ENCODE measurements at regions not wholly inside any gene's neighbourhood (a gene's known extent, or its start where the extent isn't known, plus 50 kb on each side); places are given as distances from the start of the nearest gene placed in this dataset.
A peak's percentile ranks its signal among the peaks of the same experiment; 100 is the strongest.

GRCh38 chr6:115053169-115053860 lies 710.5 kb upstream of the HS3ST5 start:
- no peak overlapping the region for H3K27ac Mint-ChIP-seq
- no peaks in the 10 kb centered on the region for H3K36me3 Mint-ChIP-seq (ENCODE audit: low read depth)
- ATAC-seq (no peak), DNase-seq (no peak)
- no peaks in the 10 kb centered on the region for H3K4me1 Mint-ChIP-seq
- H3K4me3 Mint-ChIP-seq, result no peak overlapping the region
- H3K9me3 Mint-ChIP-seq, result peaks cover 9% of the 10 kb centered on the region
- H3K27me3 Mint-ChIP-seq, result no peaks in the 10 kb centered on the region

- Mint-ChIP-seq H3K4me3 (no peak overlapping the region), H3K4me1 (no peaks in the 10 kb centered on the region), H3K36me3 (ENCODE audit: low read depth) (no peaks in the 10 kb centered on the region), H3K9me3 (peaks cover 12% of the 10 kb centered on the region), H3K27me3 (no peaks in the 10 kb centered on the region), H3K27ac (no peak overlapping the region)
- no peak for ATAC-seq
- DNase-seq, result no peak
Observed at GRCh38 chr6:115016593-115016992, 673.8 kb upstream of the HS3ST5 start.

- Mint-ChIP-seq H3K4me3 (no peak overlapping the region), H3K27ac (no peak overlapping the region), H3K9me3 (peaks cover 17% of the 10 kb centered on the region), H3K4me1 (peaks cover 3% of the 10 kb centered on the region), H3K27me3 (no peaks in the 10 kb centered on the region), H3K36me3 (ENCODE audit: low read depth) (no peaks in the 10 kb centered on the region)
- no peak for DNase-seq
- ATAC-seq, result no peak
Observed at GRCh38 chr6:115004982-115005381, 662.2 kb upstream of the HS3ST5 start.

DNA sequence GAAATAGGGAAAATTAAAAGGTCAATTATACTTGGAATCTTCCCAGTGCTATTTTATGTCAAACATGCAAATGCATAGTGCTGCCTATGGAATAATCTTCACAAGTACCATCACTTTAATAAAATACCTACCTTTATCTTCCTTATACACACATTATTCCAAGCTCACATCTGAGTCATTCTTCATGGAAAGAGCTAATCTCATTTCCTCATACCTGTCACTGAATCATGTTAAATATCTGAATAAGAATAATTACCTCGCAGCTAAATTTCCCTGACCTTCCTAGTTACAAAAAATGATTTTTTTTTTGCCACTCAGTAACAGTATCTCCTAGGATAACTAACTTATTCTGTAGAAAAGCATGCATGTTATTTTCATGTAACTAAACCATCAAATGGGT lies 661.4 kb upstream of the HS3ST5 start:
- peaks cover 3% of the 10 kb centered on the region for H3K4me1 Mint-ChIP-seq
- ATAC-seq (no peak), DNase-seq (no peak)
- H3K9me3 Mint-ChIP-seq, result peaks cover 17% of the 10 kb centered on the region
- no peaks in the 10 kb centered on the region for H3K27me3 Mint-ChIP-seq
- H3K36me3 Mint-ChIP-seq (ENCODE audit: low read depth), result no peaks in the 10 kb centered on the region
- no peak overlapping the region for H3K27ac Mint-ChIP-seq
- H3K4me3 Mint-ChIP-seq, result no peak overlapping the region

GRCh38 chr6:115001731-115002350 lies 659.0 kb upstream of the HS3ST5 start:
- peak; percentile 28 for ATAC-seq
- Mint-ChIP-seq H3K4me3 (no peak overlapping the region), H3K4me1 (peaks cover 3% of the 10 kb centered on the region), H3K27ac (no peak overlapping the region), H3K27me3 (no peaks in the 10 kb centered on the region), H3K9me3 (peaks cover 14% of the 10 kb centered on the region), H3K36me3 (ENCODE audit: low read depth) (no peaks in the 10 kb centered on the region)
- no peak for DNase-seq

GRCh38 chr6:115000736-115001135 lies 657.9 kb upstream of the HS3ST5 start:
- H3K9me3 Mint-ChIP-seq, result peaks cover 14% of the 10 kb centered on the region
- ATAC-seq, result no peak
- no peak for DNase-seq
- H3K27ac Mint-ChIP-seq, result no peak overlapping the region
- H3K4me1 Mint-ChIP-seq, result peaks cover 3% of the 10 kb centered on the region
- H3K36me3 Mint-ChIP-seq (ENCODE audit: low read depth), result no peaks in the 10 kb centered on the region
- no peaks in the 10 kb centered on the region for H3K27me3 Mint-ChIP-seq
- H3K4me3 Mint-ChIP-seq, result no peak overlapping the region

DNA sequence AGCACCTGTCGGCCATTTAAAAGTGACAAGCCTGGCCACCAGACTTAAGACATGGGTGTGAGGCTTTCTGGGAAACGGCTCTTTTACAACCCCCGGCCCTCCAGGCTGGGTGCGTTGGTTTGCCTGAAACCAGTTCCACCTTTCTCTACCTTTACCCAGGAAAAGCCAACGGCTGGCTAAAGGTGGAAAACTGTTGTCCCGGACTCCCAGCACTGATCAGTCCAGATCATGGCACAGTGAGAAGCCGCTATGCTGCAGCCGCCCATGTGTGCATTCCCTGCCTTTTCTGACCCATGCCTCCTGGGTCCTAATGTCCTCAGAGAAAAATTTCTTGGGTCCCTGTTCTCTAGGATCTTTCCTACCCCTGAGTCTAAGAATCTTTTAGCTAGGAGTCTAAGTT lies 655.7 kb upstream of the HS3ST5 start:
- no peak overlapping the region for H3K27ac Mint-ChIP-seq
- no peaks in the 10 kb centered on the region for H3K27me3 Mint-ChIP-seq
- no peak for DNase-seq
- no peak for ATAC-seq
- H3K4me3 Mint-ChIP-seq, result no peak overlapping the region
- H3K9me3 Mint-ChIP-seq, result peaks cover 13% of the 10 kb centered on the region
- H3K4me1 Mint-ChIP-seq, result peaks cover 3% of the 10 kb centered on the region
- no peaks in the 10 kb centered on the region for H3K36me3 Mint-ChIP-seq (ENCODE audit: low read depth)

DNA sequence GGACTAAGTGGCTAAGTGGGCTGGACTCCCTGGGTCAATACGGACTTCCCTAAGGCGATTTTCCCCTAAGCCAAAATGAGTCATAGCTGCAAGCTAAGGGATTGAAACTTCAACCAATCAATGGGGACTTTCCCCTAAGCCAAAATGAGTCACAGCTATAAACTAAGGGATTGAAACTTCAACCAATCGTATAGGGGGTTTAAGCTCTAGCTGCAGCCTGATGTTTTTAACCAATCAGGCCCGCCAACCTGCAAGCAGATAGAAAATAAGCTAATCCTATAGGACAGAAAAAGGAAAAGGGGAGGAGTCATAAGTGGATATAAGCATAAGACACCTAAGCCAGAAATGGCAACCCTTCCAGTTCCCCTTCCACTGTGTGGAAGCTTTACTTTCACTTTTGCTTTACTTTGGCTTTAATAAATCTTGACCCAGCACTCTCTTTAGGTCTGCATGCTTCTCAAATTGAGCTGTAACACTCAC lies 655.0 kb upstream of the HS3ST5 start:
- ATAC-seq, result no peak
- Mint-ChIP-seq H3K9me3 (peaks cover 7% of the 10 kb centered on the region), H3K36me3 (ENCODE audit: low read depth) (no peaks in the 10 kb centered on the region), H3K27me3 (no peaks in the 10 kb centered on the region), H3K27ac (no peak overlapping the region), H3K4me1 (peaks cover 3% of the 10 kb centered on the region), H3K4me3 (no peak overlapping the region)
- no peak for DNase-seq

DNA sequence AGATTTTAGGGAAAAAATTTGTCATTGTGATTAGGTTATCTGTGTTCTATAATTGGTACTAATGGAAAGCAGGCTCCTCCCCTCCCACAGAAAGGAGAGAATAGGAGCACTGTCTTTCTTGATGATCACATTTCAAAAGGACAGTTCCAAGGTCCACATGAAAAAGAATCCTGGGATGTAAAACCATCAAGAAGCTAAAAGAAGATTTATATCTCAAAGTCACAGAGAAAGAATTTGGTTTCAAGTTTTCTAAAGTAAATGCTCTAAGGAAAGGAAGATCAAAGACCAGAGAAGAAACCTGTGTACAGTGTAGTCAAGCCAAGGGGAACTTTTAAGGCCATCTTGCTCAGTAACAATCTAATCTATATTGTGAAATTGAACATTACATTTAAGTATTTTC lies 652.7 kb upstream of the HS3ST5 start:
- DNase-seq, result no peak

DNA sequence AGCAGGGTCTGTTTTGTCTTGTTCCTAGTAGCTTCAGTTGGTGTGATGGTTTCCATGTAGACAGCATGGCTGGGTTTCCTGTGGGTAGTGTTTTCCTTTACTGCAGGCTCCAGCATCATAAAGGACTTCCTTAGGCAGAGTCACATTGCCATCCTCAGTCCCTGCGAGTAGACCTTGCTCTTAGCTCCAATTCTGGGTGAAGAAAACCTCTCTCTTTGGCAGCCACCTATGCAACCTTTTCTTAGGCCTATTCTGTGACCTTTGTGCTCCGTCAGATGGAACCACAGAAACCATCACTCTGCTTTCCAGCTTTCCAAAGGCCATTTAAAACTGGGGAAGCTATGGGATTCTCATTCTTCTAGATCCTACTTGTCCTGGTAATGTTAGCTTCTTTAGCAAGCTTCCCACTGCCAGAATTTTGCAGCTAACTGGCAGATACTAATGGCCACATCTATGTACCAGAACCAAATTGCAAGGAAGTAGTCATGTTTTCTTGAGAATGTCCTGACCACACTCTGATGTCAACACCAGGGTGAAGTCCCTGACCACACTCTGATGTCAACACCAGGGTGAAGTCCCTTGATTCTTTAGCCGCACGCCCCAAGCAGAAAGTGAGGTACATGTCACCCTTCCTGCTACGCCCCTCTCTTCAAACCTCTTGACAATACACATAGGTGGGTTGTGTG lies 646.6 kb upstream of the HS3ST5 start:
- Mint-ChIP-seq H3K4me3 (no peak overlapping the region), H3K27me3 (no peaks in the 10 kb centered on the region), H3K27ac (no peak overlapping the region), H3K36me3 (ENCODE audit: low read depth) (no peaks in the 10 kb centered on the region), H3K9me3 (peaks cover 6% of the 10 kb centered on the region), H3K4me1 (peaks cover 5% of the 10 kb centered on the region)
- ATAC-seq (peak; percentile 92), DNase-seq (peak; percentile 13)

More for the DNA sequence above, 652.7 kb upstream of the HS3ST5 start:
- no peak overlapping the region for H3K4me3 Mint-ChIP-seq
- H3K36me3 Mint-ChIP-seq (ENCODE audit: low read depth), result no peaks in the 10 kb centered on the region
- no peaks in the 10 kb centered on the region for H3K27me3 Mint-ChIP-seq
- no peak overlapping the region for H3K27ac Mint-ChIP-seq
- no peaks in the 10 kb centered on the region for H3K9me3 Mint-ChIP-seq
- H3K4me1 Mint-ChIP-seq, result no peaks in the 10 kb centered on the region
- ATAC-seq, result no peak

DNA sequence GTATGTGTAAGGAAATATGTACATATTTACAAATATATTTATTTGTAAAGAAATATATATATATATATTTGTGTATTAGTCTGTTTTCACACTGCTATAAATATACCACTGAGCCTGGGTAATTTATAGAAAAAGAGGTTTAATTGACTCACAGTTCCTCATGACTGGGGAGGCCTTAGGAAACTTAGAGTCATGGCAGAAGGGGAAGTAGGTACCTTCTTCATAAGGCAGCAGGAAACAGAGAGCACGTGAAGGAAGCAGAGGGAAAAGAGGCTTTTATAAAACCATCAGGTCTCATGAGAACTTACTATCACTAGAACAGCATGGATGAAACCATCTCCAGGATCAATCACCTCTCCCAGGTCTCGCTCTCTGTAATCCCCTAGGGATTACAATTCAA lies 644.5 kb upstream of the HS3ST5 start:
- Mint-ChIP-seq H3K4me1 (peaks cover 5% of the 10 kb centered on the region), H3K27me3 (no peaks in the 10 kb centered on the region), H3K4me3 (no peak overlapping the region), H3K27ac (peak overlapping the region; percentile 46), H3K9me3 (peaks cover 6% of the 10 kb centered on the region), H3K36me3 (ENCODE audit: low read depth) (no peaks in the 10 kb centered on the region)
- DNase-seq, result no peak
- ATAC-seq, result no peak

DNA sequence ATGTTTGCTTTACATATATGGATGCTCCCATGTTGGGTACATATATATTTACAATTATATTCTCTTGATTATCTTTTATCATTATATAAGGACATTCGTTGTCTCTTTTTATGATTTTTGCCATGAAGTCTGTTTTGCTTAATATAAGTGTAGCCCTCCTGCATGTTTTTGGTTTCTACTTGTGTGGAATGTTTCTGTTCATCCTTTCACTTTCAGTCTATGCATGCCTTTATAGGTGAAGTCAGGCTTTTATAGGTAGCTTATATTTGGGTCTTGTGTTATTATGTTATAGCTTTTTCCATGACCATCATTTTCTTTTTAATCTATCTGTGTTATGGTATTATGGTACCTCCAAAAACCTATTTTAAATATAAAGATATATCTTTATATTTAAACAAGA lies 612.5 kb upstream of the HS3ST5 start:
- no peak overlapping the region for H3K27ac Mint-ChIP-seq
- ATAC-seq (no peak), DNase-seq (no peak)
- no peaks in the 10 kb centered on the region for H3K27me3 Mint-ChIP-seq
- peaks cover 5% of the 10 kb centered on the region for H3K9me3 Mint-ChIP-seq
- no peaks in the 10 kb centered on the region for H3K4me1 Mint-ChIP-seq
- no peak overlapping the region for H3K4me3 Mint-ChIP-seq
- H3K36me3 Mint-ChIP-seq (ENCODE audit: low read depth), result no peaks in the 10 kb centered on the region

- ATAC-seq (no peak), DNase-seq (no peak)
- no peak overlapping the region for H3K27ac Mint-ChIP-seq
- H3K4me1 Mint-ChIP-seq, result no peaks in the 10 kb centered on the region
- no peaks in the 10 kb centered on the region for H3K27me3 Mint-ChIP-seq
- no peak overlapping the region for H3K4me3 Mint-ChIP-seq
- H3K9me3 Mint-ChIP-seq, result no peaks in the 10 kb centered on the region
- H3K36me3 Mint-ChIP-seq (ENCODE audit: low read depth), result no peaks in the 10 kb centered on the region
Observed at GRCh38 chr6:114952229-114952628, 609.4 kb upstream of the HS3ST5 start.

- Mint-ChIP-seq H3K9me3 (peaks cover 14% of the 10 kb centered on the region), H3K4me1 (no peaks in the 10 kb centered on the region), H3K27ac (no peak overlapping the region), H3K36me3 (ENCODE audit: low read depth) (no peaks in the 10 kb centered on the region), H3K4me3 (no peak overlapping the region), H3K27me3 (no peaks in the 10 kb centered on the region)
- DNase-seq, result no peak
- ATAC-seq, result no peak
Observed at GRCh38 chr6:114945392-114945791, 602.6 kb upstream of the HS3ST5 start.

- no peaks in the 10 kb centered on the region for H3K36me3 Mint-ChIP-seq (ENCODE audit: low read depth)
- no peak overlapping the region for H3K27ac Mint-ChIP-seq
- H3K4me1 Mint-ChIP-seq, result no peaks in the 10 kb centered on the region
- peaks cover 8% of the 10 kb centered on the region for H3K9me3 Mint-ChIP-seq
- DNase-seq (no peak), ATAC-seq (no peak)
- H3K27me3 Mint-ChIP-seq, result no peaks in the 10 kb centered on the region
- H3K4me3 Mint-ChIP-seq, result no peak overlapping the region
Observed at GRCh38 chr6:114941078-114941477, 598.3 kb upstream of the HS3ST5 start.
